ENCODE measurements at regions not wholly inside any gene's neighbourhood (a gene's known extent, or its start where the extent isn't known, plus 50 kb on each side); places are given as distances from the start of the nearest gene placed in this dataset.

DNA sequence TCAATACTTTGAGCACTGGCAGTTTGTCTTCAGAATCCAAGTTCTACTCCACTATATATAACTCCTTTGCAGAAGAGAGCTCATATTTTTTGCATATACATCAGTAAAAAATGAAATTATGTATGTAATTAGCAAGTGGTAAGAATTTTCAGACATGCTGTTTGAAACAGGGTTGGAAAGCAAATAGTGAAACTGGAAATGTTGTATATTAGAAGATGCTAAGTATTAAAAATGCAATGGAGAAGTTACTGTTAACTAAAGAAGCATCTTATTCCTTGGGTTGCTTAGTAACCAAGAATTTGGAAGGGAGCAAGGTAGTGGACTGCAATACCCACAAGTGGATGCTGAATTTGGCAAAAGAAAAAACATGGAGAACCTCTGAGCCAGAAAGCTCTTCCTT lies 88.6 kb upstream of the DLGAP1 start:
- TF ChIP-seq, protein P1, sequence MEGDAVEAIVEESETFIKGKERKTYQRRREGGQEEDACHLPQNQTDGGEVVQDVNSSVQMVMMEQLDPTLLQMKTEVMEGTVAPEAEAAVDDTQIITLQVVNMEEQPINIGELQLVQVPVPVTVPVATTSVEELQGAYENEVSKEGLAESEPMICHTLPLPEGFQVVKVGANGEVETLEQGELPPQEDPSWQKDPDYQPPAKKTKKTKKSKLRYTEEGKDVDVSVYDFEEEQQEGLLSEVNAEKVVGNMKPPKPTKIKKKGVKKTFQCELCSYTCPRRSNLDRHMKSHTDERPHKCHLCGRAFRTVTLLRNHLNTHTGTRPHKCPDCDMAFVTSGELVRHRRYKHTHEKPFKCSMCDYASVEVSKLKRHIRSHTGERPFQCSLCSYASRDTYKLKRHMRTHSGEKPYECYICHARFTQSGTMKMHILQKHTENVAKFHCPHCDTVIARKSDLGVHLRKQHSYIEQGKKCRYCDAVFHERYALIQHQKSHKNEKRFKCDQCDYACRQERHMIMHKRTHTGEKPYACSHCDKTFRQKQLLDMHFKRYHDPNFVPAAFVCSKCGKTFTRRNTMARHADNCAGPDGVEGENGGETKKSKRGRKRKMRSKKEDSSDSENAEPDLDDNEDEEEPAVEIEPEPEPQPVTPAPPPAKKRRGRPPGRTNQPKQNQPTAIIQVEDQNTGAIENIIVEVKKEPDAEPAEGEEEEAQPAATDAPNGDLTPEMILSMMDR (IDR thresholded peaks at IDR 0.05; ENCODE audit: low read depth, low read length, missing input control), result no peak
- TF ChIP-seq, protein P2, sequence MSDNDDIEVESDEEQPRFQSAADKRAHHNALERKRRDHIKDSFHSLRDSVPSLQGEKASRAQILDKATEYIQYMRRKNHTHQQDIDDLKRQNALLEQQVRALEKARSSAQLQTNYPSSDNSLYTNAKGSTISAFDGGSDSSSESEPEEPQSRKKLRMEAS (IDR thresholded peaks at IDR 0.05), result no peak
- TF ChIP-seq SP1 (IDR thresholded peaks at IDR 0.05) (no peak), RAD21 (IDR thresholded peaks at IDR 0.05) (no peak)
- TF ChIP-seq, protein P3, sequence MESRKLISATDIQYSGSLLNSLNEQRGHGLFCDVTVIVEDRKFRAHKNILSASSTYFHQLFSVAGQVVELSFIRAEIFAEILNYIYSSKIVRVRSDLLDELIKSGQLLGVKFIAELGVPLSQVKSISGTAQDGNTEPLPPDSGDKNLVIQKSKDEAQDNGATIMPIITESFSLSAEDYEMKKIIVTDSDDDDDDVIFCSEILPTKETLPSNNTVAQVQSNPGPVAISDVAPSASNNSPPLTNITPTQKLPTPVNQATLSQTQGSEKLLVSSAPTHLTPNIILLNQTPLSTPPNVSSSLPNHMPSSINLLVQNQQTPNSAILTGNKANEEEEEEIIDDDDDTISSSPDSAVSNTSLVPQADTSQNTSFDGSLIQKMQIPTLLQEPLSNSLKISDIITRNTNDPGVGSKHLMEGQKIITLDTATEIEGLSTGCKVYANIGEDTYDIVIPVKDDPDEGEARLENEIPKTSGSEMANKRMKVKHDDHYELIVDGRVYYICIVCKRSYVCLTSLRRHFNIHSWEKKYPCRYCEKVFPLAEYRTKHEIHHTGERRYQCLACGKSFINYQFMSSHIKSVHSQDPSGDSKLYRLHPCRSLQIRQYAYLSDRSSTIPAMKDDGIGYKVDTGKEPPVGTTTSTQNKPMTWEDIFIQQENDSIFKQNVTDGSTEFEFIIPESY (IDR thresholded peaks at IDR 0.05), result no peak
- TF ChIP-seq, protein P4, sequence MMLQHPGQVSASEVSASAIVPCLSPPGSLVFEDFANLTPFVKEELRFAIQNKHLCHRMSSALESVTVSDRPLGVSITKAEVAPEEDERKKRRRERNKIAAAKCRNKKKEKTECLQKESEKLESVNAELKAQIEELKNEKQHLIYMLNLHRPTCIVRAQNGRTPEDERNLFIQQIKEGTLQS (IDR thresholded peaks at IDR 0.05), result no peak
- TF ChIP-seq, protein P5, sequence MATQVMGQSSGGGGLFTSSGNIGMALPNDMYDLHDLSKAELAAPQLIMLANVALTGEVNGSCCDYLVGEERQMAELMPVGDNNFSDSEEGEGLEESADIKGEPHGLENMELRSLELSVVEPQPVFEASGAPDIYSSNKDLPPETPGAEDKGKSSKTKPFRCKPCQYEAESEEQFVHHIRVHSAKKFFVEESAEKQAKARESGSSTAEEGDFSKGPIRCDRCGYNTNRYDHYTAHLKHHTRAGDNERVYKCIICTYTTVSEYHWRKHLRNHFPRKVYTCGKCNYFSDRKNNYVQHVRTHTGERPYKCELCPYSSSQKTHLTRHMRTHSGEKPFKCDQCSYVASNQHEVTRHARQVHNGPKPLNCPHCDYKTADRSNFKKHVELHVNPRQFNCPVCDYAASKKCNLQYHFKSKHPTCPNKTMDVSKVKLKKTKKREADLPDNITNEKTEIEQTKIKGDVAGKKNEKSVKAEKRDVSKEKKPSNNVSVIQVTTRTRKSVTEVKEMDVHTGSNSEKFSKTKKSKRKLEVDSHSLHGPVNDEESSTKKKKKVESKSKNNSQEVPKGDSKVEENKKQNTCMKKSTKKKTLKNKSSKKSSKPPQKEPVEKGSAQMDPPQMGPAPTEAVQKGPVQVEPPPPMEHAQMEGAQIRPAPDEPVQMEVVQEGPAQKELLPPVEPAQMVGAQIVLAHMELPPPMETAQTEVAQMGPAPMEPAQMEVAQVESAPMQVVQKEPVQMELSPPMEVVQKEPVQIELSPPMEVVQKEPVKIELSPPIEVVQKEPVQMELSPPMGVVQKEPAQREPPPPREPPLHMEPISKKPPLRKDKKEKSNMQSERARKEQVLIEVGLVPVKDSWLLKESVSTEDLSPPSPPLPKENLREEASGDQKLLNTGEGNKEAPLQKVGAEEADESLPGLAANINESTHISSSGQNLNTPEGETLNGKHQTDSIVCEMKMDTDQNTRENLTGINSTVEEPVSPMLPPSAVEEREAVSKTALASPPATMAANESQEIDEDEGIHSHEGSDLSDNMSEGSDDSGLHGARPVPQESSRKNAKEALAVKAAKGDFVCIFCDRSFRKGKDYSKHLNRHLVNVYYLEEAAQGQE (IDR thresholded peaks at IDR 0.05), result no peak

Measured in liver (tissue), 3 donors.